ENCODE measurements at regions not wholly inside any gene's neighbourhood (a gene's known extent, or its start where the extent isn't known, plus 50 kb on each side); places are given as distances from the start of the nearest gene placed in this dataset.

DNA sequence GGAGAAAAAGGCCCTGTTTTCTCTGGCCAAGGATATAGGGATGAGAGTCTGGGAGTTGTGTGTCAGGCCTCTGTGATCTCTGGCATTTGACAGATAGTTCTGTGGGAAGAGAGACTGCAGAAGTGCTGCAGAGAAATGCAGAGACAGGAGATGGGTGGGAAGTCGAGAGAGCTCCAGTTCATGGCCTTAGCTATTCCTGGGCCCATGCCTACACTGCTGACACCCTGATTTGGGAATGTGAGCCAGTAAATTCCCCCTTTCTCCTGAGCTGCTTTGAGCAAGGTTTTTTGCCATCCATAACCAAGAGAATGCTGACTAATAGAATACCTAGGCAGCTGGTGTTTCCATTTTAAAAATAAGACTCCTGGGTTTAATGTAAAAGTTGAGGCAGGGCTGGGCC lies 59.3 kb downstream of the EBLN2 start:
- no peak overlapping the region for H3K4me3 ChIP-seq (ENCODE audit: low read length)
- TF ChIP-seq CTCF (conservative IDR thresholded peaks at IDR 0.05; ENCODE audit: low read depth, low read length) = no peak
- DNase-seq (ENCODE audit: low read depth) = no peak

- no peak for TF ChIP-seq CTCF (conservative IDR thresholded peaks at IDR 0.05; ENCODE audit: low read depth, low read length)
- no peak overlapping the region for H3K4me3 ChIP-seq (ENCODE audit: low read length)
- DNase-seq (ENCODE audit: low read depth) = no peak
Observed at GRCh38 chr3:73121669-73122331, 60.3 kb downstream of the EBLN2 start.

- no peak overlapping the region for H3K4me3 ChIP-seq (ENCODE audit: low read length)
- DNase-seq (ENCODE audit: low read depth) = no peak
- no peak for TF ChIP-seq CTCF (conservative IDR thresholded peaks at IDR 0.05; ENCODE audit: low read depth, low read length)
Observed at GRCh38 chr3:73134034-73134433, 72.6 kb downstream of the EBLN2 start.

DNA sequence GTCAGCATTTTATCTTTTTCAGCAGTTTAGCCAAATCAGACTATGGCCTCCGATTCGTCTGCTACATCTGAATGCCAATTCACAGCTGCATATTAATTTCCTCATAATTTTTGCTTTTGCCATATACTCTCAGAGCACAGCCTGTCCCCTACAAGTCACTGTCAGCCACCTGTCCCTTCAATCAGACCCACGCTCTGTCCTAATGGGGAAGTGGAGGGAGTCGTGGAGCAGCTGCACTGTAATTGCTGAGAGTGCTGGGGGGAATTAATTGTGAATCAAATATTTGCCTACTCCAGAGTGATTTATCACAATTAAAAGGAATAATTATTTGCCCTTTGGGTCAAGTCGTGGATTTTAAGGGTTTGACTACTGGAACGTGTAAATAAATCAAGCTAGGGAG lies 75.5 kb downstream of the EBLN2 start:
- no peak for DNase-seq (ENCODE audit: low read depth)
- TF ChIP-seq CTCF (conservative IDR thresholded peaks at IDR 0.05; ENCODE audit: low read depth, low read length) = no peak
- H3K4me3 ChIP-seq (ENCODE audit: low read length) = no peak overlapping the region

GRCh38 chr3:73137736-73138403 lies 76.4 kb downstream of the EBLN2 start:
- TF ChIP-seq CTCF (conservative IDR thresholded peaks at IDR 0.05; ENCODE audit: low read depth, low read length) = no peak
- no peak overlapping the region for H3K4me3 ChIP-seq (ENCODE audit: low read length)
- no peak for DNase-seq (ENCODE audit: low read depth)

DNA sequence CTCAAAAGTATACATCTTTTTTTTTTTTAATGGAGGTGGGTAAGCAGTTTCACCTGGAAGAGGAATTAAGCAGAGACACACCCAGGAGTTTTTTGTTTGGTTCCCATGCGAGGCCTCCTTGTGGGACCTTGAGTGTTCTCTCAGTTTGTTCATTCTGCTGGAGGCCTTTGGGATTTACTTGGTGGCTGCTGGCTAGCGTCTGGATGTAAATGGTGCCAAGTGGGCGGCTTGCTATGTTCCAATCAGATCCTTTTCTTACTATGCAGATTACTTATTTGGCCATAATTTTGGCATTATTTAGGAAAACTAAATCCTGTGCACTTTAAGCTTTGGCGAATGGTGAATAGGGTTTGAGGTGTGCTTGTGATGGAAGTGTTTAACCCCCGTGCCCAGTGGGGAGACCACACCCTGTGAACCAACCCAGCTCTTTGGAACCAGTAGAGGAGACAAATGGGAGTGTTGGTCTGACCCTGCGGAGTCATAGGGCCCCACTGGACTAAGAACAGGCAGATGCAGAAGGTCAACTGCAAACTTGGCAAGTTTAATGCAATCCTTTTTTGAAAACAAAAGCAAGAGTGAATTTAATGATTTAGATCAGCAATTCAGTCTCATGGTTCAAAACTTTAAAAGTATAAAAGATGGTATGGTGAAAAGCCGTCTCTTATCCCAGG lies 79.4 kb downstream of the EBLN2 start:
- H3K4me3 ChIP-seq (ENCODE audit: low read length) = no peak overlapping the region
- TF ChIP-seq CTCF (conservative IDR thresholded peaks at IDR 0.05; ENCODE audit: low read depth, low read length) = no peak
- DNase-seq (ENCODE audit: low read depth) = no peak

Data from retinal pigment epithelial cell (primary cell).